Muscle of back (tissue), 3 donors: ENCODE measurements at regions not wholly inside any gene's neighbourhood (a gene's known extent, or its start where the extent isn't known, plus 50 kb on each side); places are given as distances from the start of the nearest gene placed in this dataset.

ENCODE experiments used
- DNase-seq, 3 donors: peaks; one replicate each; pipeline versions ENCODE4 v3.0.0 to v3.0.0-alpha.2; 2013

DNA sequence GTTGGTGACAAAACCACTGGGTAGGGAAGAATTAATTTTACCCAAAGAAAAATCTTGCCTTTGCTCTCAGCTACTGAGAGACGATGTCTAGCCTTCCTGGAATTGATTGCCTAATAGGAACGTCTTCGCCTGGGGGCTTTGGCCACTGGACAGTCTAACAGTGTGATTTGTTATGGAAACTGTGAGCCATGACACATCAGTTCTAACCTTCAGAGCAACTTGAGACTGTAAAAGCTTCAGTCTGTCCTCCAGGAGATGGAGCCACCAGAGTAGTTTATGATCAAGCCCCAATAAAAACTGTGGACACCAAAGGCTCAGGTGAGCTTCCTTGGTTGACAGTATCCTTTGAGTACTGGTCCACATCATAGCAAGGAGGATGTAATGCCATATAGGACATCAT is 235.8 kb upstream of the TMCO5A start:
- no peak for DNase-seq

DNA sequence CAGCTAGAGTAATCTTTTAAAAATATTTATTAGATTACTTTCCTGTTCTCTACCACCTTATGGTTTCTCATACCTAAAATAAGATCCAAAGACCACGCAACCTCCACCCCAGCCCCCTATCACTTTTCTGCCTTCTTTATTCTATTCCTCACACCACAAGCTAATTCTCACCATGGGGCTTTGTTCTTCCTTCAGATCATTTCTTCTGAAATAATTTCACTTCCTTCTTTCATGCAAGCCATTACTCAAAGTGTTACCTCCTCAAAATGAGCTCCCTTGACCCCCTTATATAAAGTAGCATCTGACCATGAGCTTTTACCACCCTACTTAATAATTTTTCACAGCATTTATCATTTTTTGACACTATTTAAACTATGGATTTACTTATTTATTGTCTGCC is 233.2 kb upstream of the TMCO5A start:
- DNase-seq = no peak

DNA sequence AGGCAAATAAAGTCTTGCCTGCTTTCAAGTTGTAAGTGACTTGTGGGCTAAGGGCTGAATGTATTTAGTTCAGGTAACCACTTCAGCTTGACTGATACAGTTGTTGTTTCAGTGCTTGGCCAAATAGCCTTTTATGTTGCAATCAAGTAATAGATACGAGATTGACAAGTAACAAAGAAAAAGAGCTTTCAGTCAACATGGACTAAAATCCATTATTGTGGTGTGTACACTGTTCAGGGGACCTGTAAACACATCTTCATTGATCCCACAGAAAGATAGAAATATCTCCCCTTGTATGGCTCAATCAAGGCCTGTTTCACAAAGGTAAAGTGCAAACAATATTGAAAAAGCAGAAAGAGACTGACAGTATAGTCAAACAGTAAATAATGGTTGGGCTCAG is 224.8 kb upstream of the TMCO5A start:
- DNase-seq = no peak

DNA sequence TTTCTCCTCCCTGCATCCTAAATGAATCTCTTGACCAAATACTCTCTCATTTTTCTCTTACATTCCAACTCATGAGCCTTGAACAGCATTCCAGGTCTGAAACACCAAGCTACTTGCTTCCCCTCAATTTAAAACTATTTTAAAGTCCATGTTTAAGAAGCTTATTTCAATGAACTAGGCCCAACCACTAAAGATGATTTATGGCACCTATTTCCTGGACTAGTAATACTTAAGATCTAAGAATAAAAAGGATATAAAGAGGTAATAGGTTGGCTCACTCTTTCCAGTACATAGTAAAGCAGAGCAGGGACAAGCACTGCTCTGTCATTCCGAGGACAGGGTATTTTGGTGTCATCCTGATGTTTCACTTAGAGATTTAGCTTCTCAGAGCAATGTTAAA is 219.3 kb upstream of the TMCO5A start:
- no peak for DNase-seq

DNA sequence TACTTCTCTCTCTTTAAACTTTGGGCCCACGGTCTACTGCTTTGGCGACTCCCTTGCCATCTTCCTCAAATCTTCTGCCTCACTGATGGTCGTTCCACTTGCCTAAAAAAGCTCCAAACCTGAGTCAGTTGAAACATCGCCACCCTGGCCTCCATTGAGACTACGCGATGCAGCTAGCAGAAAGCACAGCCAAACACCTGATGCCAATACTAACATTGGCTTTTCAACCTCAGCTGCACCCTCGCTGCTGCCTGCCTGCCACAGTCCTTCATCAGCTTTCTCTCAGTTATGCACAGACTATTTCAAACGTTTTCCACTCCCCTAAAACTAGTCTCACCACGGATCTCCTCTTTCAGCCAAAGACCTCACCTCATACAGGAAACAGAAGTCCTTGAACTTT is 214.2 kb upstream of the TMCO5A start:
- DNase-seq = no peak

DNA sequence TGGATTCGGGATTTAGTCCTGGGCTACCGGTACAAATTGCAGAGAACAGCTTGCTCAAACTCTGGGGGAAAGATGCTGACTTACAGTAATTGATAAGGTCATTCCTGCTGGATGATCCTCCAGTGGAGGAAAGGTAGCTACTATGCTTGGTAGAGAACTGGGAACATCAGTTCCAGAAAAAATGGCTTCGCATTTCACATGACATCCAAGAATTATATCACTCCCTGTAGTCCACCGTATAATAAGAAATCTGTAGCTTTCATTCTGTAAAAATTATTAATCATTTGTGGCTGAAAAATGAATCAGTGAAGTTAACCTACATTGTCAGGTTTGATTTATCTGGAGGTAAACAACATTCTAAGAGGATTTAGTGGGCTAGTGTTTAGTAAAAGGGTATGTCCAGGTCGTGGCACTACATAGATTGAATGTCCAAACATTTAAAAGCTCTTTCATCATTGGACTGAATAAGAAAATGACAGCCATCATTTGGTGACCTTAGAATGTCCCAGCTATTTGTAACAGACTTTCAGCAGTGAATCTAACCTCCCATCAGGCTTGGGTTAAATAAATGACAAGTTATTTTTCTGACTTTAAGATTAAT is 203.2 kb upstream of the TMCO5A start:
- DNase-seq = peak in 1 of 3 donors; percentile 5

DNA sequence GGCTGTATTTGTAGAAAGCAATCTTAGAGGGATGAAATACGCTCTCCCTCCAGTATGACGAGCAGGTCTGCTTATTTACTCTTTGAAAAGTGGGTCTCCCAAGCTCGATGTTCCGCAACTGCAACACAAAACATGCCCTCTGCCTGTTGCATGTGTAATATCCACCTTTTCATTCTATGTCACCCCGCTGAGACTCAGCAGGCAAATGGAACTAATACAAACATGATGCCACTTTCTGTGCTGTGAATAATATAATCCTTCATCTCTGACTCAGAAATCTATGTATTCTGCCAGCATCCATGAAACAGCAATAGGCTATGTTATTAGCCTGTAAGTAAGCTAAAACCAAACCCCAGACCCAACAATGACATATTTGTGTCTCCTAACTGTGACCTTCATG is 200.8 kb upstream of the TMCO5A start:
- DNase-seq = no peak

DNA sequence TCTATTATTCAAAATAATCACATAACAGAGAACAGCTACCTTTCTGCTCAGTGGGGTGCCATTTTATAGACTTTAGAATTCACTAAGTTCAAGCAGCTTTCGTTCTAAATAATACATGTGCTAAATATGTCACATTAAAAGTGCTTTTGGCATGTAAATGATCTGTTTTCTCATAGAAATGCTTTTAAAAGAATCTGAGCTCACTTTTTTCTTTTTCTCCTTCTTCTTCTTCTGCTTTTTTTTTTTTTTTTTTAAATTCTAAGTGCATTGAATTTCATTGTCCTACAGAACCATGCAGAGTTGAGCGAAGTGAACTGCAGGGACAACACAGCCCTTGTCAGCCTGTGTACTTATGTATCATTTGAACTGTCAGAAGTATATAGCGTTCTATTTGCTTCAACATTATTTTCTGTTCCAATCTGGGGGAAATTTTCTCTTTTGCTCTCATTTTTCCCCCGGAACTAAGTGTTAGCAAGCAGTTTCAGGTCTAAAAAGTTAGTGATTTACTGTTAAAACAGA is 193.8 kb upstream of the TMCO5A start:
- no peak for DNase-seq

DNA sequence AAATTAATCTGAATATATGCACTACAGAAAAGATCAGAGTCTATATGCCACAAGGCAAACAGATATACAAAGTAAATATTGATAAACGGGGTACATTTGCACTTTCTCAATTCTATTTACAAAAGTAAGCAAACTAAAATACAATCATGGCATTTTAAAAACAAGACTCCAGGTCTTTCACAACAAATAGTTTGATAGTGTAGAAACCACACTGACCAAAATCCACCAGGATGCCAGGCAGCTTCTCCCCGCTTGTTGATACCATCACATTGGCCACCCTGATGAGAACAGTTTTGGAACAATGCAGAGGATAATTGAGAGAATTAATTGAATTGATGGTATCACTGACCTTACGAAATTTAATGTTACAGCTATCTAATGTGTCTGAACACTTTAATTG is 190.6 kb upstream of the TMCO5A start:
- DNase-seq = no peak

DNA sequence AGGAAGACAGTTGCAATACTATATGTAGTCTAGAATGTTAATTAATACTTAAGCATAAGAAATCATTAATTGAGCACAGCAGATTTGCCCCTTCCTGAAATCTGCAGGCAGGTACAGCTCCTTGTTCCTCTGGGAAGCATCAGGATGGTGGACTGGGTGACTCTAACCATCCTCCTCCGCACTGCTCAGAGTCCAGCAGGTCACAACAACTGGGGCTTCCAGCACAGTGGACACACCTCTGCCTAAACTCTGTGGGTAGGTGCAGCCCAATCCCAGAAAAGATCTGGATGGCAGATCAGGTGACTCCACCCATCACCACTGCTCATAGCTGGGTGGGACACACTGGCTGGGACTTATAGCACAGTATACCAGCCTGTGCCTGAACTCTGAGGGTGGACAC is 189.9 kb upstream of the TMCO5A start:
- DNase-seq = no peak

DNA sequence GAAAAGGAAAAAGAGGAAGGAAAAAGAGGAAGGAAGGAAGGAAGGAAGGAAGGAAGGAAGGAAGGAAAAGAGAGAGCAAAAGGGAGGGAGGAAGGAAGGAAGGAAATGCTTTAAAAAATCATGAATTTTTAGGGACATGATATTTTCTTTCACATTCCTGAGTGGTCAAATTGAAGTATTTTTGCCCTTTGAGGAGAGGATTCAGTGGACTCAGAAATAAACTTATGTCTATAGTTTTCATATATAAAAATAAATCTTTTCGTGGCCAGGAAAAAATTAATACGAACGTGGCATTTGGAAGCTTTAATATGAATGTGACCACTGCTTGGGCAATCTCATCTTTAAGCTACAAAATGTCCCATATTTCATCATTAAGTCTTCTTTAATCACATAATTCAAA is 183.0 kb upstream of the TMCO5A start:
- DNase-seq = no peak

DNA sequence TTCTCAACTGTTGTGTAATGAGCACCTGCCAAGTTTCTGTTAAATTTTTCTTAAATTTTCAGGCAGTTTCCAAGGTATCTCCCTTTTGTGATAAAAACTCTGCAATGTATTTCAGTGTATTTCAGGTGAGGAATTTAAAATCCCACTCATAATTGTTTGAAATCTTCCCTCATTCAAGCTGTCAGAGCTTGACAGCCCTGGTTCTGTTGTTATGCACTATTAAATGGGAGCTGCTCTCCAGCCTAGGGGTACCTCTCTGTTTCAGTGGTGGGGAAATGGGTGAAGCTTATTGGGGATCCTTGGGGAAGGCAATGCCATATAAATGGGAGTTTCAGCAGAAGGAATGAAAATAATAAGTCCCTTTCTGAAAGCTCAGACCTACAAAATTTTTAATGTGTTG is 178.0 kb upstream of the TMCO5A start:
- DNase-seq = no peak

DNA sequence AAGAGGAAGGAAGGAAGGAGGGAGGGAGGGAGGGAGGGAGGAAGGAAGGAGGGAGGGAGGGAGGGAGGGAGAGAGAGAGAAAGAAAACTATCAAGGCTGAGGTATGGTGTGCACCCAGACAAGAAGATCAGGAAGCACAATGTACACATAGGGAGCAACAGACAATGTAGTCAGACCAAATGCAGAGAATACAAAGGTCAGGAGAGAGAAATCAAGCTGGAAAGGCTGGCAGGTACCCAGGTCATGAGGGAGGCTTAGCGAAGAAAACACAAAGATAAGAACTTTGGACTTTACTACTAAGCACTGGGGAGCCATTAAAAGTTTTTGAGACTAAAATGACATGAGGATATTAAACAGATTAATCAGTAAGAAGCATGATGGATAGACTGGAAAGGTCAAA is 176.0 kb upstream of the TMCO5A start:
- no peak for DNase-seq

DNA sequence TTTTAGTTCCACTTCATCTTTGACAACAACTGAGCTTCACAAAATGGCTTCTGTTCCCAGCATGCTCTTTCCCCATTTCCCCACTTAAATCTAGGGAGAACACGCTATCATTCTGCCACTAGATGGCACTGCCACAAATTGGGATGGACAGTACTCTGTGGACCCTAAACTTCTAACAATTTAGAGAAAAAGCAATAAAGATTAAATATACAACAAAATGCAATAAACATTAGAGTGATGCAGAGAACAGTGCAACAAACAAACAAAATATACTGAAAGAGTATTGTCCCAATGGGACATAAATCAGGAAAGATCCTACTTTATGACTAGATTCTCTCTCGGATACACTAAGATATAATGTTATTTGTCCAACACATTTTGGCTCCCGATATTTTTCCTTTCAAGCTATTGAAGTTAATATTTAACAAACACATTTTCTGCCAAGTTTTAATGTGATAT is 169.7 kb upstream of the TMCO5A start:
- peak in 2 of 3 donors; percentile 32 to 56 for DNase-seq

DNA sequence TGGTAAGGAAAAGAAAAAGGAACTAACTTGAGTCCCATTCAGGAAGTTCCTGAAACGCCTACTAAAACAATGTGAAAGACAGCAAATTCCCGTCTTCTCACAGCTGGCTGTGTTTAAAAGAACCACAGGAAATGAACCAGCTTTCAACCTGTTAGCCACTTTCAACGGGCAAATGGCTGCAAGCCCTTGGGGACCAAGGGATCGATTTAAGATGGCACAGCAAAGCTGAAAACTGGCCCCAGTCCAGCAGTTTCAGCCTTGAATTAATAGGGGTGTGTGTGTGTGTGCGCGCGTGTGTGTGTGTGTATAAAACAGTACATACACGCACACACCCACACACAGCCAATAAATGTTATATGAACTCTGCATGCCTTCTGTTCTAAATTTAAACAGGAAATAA is 168.7 kb upstream of the TMCO5A start:
- peak in 2 of 3 donors; percentile 13 to 18 for DNase-seq

DNA sequence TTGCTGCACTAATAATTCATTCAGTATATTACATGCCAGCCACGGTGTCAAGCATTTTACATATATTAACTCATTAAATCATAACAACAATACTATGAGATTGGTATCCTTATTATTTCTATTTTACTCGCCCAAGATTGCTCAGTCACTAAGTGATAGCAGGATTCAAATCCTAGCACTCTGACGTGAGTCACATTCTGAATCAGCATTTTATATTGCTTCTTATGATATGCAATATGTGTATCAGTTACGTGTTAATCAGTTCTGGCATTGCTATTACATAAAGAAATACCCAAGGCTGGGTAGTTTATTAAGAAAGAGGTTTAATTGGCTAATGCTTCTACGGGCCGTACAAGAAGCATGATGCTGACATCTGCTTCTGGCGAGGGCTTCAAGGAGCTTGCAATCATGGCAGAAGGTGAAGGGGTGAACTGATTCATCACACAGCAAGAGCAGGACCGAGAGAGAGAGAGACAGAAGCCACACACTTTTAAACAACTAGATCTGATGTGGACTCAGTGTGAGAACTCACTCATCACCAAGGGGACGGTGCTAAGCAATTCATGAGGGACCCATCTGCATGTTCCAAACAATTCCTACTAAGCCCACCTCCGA is 166.5 kb upstream of the TMCO5A start:
- DNase-seq = no peak

DNA sequence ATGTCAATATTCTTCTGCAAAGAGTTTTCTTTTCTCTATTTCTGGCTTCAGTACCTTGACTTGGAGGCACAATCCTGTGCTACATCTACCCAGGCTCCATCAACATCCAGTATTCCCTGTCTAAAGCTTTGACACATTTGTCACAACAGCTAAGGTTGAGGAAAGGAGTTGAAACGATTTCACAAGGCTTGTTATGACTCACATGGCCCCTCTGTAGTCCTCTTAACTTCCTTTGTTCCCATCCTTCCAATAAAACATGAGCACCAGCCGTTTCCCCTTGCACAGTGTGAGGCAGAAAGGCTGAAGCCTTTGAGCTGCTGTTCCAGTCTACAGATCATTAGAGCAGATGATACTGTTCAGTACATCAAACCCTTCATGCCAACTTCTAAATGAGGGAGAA is 163.0 kb upstream of the TMCO5A start:
- peak in 1 of 3 donors; percentile 33 for DNase-seq

DNA sequence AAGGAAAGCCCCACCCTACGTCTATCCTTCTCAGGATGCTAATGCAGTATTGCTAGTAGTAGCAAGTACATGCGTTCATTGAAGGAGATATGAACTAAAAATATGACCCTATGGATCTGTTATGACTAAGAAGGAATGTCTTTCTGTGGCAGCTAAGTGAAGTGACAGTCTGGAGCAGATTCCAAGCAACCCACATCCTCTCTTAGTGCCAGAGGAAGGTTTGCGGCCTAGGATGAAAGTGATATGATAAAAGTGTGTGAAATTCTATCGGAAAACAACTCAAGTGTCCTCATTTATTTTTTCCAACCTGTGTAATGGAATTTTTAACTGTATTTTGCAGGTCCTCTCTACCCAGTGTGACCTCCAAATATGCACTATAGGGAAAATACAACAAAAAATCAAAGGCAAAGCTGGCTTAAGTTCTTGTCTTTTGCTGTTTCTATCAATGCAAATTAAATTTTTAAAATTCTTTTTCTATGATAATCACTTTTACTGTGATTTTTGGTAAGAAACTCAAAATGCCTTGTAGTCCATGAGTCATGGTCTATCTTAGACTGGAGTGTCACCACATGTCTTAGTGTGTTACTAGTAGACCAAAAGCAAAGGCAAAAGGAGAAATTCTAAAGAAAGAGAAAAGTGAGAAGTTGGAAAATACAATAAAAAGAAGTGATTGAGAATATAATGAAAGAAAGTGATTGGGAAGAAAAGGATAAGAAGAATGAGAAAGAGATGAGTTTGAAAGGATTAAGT is 161.2 kb upstream of the TMCO5A start:
- DNase-seq = peak in 1 of 3 donors; percentile 82

DNA sequence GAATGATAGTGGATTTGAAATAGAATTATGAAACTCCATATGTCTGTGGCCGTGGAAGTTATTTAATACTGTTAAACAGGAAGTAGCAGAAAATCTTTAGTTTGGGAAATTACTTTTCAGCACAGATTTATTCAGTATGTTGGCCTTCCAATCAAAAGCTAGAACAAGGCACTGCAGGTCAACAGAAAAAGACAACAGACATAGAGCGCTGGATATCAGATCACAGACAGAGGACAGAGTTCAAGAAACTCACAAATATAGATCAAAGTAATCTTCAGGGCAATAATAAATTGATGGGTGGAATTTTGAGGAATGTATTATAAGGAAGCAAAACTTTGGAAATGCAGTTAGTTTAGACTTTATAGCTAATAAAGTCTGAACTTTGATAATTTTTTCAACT is 159.5 kb upstream of the TMCO5A start:
- no peak for DNase-seq

DNA sequence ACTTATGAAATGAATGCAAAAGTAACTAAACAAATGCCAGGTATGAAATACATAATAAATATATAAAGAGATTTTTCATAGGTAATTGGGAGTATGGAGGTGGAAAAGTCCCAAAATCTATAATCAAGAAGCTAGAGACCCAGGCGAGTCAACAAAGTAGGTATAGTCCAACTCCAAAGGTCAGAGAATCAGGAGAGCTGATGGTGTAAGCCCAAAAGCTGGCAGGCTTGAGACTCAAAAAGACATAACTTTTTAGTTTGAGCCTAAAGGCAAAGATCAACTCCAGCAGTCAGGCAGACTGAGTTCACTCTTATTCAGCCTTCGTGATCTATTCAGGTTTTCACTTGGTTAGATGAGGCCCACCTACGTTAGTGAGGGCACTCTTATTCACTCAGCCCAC is 157.4 kb upstream of the TMCO5A start:
- DNase-seq = no peak

DNA sequence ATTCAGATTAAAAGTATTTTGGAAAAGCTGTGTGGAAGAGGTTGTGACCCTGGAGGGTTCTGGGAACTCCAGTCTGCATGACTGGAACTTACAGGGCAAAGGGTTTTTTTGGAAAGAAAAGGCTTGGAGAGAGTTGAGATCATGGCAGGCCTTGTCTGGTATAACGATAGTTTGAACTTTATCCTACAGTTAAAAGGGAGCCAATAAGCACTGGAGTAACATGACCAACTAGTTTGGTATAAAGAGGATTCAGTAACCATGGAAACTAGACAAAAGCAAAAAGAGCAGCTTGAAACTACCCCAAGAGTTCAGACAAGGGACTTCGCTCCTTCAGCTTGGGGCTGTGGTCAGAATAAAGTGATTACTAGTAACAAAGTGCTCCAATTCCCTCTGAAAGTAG is 151.2 kb upstream of the TMCO5A start:
- DNase-seq = no peak

DNA sequence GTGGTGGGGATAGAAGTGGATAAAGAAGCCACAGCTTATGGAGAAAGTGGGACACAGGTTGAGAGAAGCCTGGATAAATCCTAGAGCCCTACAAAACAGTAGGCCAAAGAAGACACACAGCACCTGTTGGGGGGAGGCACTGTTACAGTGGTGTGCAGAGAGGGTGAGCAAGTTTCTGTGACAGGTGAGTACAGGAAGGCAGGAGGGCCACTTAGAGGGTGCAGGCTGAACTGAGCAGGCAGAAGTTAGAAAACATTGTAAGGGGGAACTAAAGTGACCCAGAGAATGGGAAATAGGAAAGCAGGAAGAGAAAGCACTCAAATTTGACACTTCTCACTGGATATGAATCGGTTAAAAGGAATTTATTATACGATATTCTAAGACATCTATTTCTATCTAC is 146.1 kb upstream of the TMCO5A start:
- DNase-seq = no peak

DNA sequence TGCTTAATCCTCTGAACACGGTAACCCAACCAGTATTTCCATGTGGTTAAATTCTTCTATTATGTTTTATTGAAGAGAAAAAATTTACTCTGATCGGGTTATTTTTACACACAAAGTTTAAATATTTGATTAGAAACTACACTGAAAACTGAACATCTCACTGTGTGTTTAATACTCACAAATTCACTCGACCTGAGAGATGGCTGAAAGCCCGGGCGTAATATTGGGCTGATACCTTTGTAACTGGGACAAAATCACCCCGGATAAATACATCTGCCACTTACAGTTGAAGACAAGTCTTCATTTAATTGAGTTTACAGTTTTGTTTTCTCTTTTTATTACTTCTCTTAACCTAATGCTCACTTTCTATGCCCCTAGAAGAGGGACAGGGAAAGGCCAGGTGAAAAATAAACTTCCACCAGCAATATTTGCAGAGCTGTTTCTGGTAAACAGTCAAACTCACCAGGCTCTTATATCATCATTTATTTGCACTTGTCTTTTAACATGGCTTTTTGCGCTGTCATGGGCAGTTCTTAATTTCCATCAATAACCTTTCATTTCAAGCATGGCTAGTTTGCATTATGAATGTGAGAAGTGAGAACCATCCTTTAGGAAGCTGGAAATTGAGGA is 145.6 kb upstream of the TMCO5A start:
- no peak for DNase-seq
